PC-9 (cell line): ENCODE measurements at regions not wholly inside any gene's neighbourhood (a gene's known extent, or its start where the extent isn't known, plus 50 kb on each side); places are given as distances from the start of the nearest gene placed in this dataset.

Experiments
- BruUV-seq: library from RNA; stranded (reverse); fragments of 400-500 nt; replicated peaks from 2 replicates; lab custom pipeline; 2021; lab: Mats Ljungman, UMichigan
- CTCF ChIA-PET: fragments of 300-600 bp; sonication (Branson Sonifier 250); formaldehyde crosslinking; loops from one replicate; lab custom pipeline; 2022; ENCODE audit warnings: antibody characterized with exemption; lab: Charles Lee
- POLR2A ChIA-PET: fragments of 300-600 bp; sonication (Branson Sonifier 250); formaldehyde crosslinking; loops from one replicate; lab custom pipeline; 2022; ENCODE audit warnings: antibody characterized with exemption; ENCODE audit not compliant: unreplicated experiment; lab: Charles Lee
- DNase-seq, 2 experiments: peaks; one replicate each; pipeline versions ENCODE4 v3.0.0 to v3.0.0-alpha.2; 2015 to 2022; ENCODE audit warnings: mixed read lengths in 1 of 2
- H2AFZ ChIP-seq: fragments of 200-600 bp; sonication (generic); 2 replicates; pipeline ENCODE4 v1.8.1; 2017; ENCODE audit warnings: antibody characterized with exemption
- H3F3A ChIP-seq: fragments of 200-600 bp; sonication (generic); 2 replicates; pipeline ENCODE4 v1.8.1; 2017; ENCODE audit warnings: antibody characterized with exemption, mild to moderate bottlenecking, low read depth; ENCODE audit not compliant: insufficient read depth
- H3K27ac ChIP-seq: fragments of 200-600 bp; sonication (generic); 2 replicates; pipeline ENCODE4 v1.6.1; 2016; ENCODE audit warnings: mixed run types
- H3K27me3 ChIP-seq: fragments of 200-600 bp; sonication (generic); 2 replicates; pipeline ENCODE4 v1.6.1; 2016; ENCODE audit warnings: low read depth, mixed run types; ENCODE audit not compliant: insufficient read depth
- H3K36me3 ChIP-seq: fragments of 200-600 bp; sonication (generic); 2 replicates; pipeline ENCODE4 v1.6.1; 2016; ENCODE audit warnings: low read depth, mixed run types
- H3K4me1 ChIP-seq: fragments of 200-600 bp; sonication (generic); replicated peaks from 2 replicates; pipeline ENCODE4 v1.6.1; 2016; ENCODE audit warnings: mixed run types; ENCODE audit not compliant: insufficient read depth
- H3K4me2 ChIP-seq: fragments of 200-600 bp; sonication (generic); 2 replicates; pipeline ENCODE4 v1.6.1; 2017; ENCODE audit warnings: mixed run types
- H3K4me3 ChIP-seq: fragments of 200-600 bp; sonication (generic); 2 replicates; pipeline ENCODE4 v1.6.1; 2016; ENCODE audit warnings: mixed run types
- H3K79me2 ChIP-seq: fragments of 200-600 bp; sonication (generic); 2 replicates; pipeline ENCODE4 v1.6.1; 2017; ENCODE audit warnings: low read depth, mixed run types
- H3K9me2 ChIP-seq: fragments of 200-600 bp; sonication (generic); 2 replicates; pipeline ENCODE4 v1.8.1; 2017; ENCODE audit warnings: mild to moderate bottlenecking; ENCODE audit not compliant: insufficient read depth
- H3K9me3 ChIP-seq: fragments of 200-600 bp; sonication (generic); 2 replicates; pipeline ENCODE4 v1.8.1; 2016; ENCODE audit warnings: low read depth; ENCODE audit not compliant: insufficient read depth
- H4K20me1 ChIP-seq: fragments of 200-600 bp; sonication (generic); 2 replicates; pipeline ENCODE4 v1.8.1; 2017; ENCODE audit not compliant: insufficient read depth
- CTCF ChIP-seq: fragments of 200-600 bp; sonication (generic); conservative IDR thresholded peaks from 2 replicates; pipeline ENCODE4 v1.6.1; 2017; ENCODE audit warnings: mixed run types, antibody characterized with exemption, mild to moderate bottlenecking, moderate library complexity
- EZH2 ChIP-seq: fragments of 200-600 bp; sonication (generic); IDR thresholded peaks from 2 replicates; pipeline ENCODE4 v1.8.0; 2017; ENCODE audit warnings: antibody characterized with exemption, low read depth
- intact Hi-C: fragments of 100-400 bp; cut with micrococcal nuclease; formaldehyde crosslinking; loops from one replicate; pipeline ENCODE4 v1.10.0; 2022; ENCODE audit not compliant: unreplicated experiment

GRCh38 chr21:28523367-28523766 is 469.3 kb downstream of the LTN1 start:
- DNase-seq, result no peak
- Histone ChIP-seq H3K27me3 (no peaks in the 10 kb centered on the region), H3K9me2 (no peaks in the 10 kb centered on the region), H2AFZ (no peak overlapping the region), H4K20me1 (no peaks in the 10 kb centered on the region), H3K4me2 (no peak overlapping the region), H3K9me3 (no peaks in the 10 kb centered on the region), H3K79me2 (no peaks in the 10 kb centered on the region), H3K4me3 (no peak overlapping the region), H3K36me3 (no peaks in the 10 kb centered on the region), H3K27ac (no peak overlapping the region), H3K4me1 (no peaks in the 10 kb centered on the region), H3F3A (no peaks in the 10 kb centered on the region)
- intact Hi-C loops, result loop anchor here (5.0 kb wide), 1 partner anchor 186 kb away; no protein-coding TSS in a partner anchor
- BruUV-seq, result no TSS peak
- POLR2A ChIA-PET, result no interaction called here
- CTCF ChIA-PET, result no interaction called here
- TF ChIP-seq CTCF (no peak), EZH2 (no peak)

GRCh38 chr21:28522014-28522799 is 470.5 kb downstream of the LTN1 start:
- DNase-seq, result peak in 1 of 2 experiments; percentile 11
- no peaks in the 10 kb centered on the region for H3K79me2 ChIP-seq
- no peaks in the 10 kb centered on the region for H3F3A ChIP-seq
- BruUV-seq, result no TSS peak
- intact Hi-C loops, result loop anchor here (5.0 kb wide), 1 partner anchor 185 kb away; no protein-coding TSS in a partner anchor
- H2AFZ ChIP-seq, result no peak overlapping the region
- H3K27ac ChIP-seq, result no peak overlapping the region
- no peaks in the 10 kb centered on the region for H3K9me2 ChIP-seq
- CTCF ChIA-PET, result no interaction called here
- no peaks in the 10 kb centered on the region for H3K36me3 ChIP-seq
- no peak for TF ChIP-seq EZH2
- no peak; the same call in 1 of the 2 replicates for TF ChIP-seq CTCF
- H3K27me3 ChIP-seq, result no peaks in the 10 kb centered on the region
- no peak overlapping the region for H3K4me2 ChIP-seq
- no peaks in the 10 kb centered on the region for H3K9me3 ChIP-seq
- H3K4me1 ChIP-seq, result no peaks in the 10 kb centered on the region
- no peak overlapping the region for H3K4me3 ChIP-seq
- POLR2A ChIA-PET, result no interaction called here
- no peaks in the 10 kb centered on the region for H4K20me1 ChIP-seq

- no peak for DNase-seq
- no peak for TF ChIP-seq CTCF
- Histone ChIP-seq H3K27me3 (no peaks in the 10 kb centered on the region), H4K20me1 (no peaks in the 10 kb centered on the region), H3K4me3 (no peak overlapping the region), H3K9me2 (no peaks in the 10 kb centered on the region), H3K4me2 (no peak overlapping the region), H3F3A (no peaks in the 10 kb centered on the region), H3K79me2 (no peaks in the 10 kb centered on the region), H3K4me1 (no peaks in the 10 kb centered on the region), H2AFZ (no peak overlapping the region), H3K9me3 (no peaks in the 10 kb centered on the region), H3K36me3 (no peaks in the 10 kb centered on the region), H3K27ac (no peak overlapping the region)
- BruUV-seq, result no TSS peak
- ChIA-PET CTCF (no interaction called here), POLR2A (no interaction called here)
- intact Hi-C loops, result no loop called here
These were observed 474.0 kb downstream of the LTN1 start for GRCh38 chr21:28518630-28519029.
